NCI-H2171 (cell line): ENCODE measurements at regions not wholly inside any gene's neighbourhood (a gene's known extent, or its start where the extent isn't known, plus 50 kb on each side); places are given as distances from the start of the nearest gene placed in this dataset.
A peak's percentile ranks its signal among the peaks of the same experiment; 100 is the strongest.

ENCODE experiments used
- DNase-seq: peaks from one replicate; lab custom pipeline; 2025; lab: John Stamatoyannopoulos, UW

- no peak for DNase-seq
These were observed 133.8 kb downstream of the VEGFA start for GRCh38 chr6:43903739-43904290.

DNA sequence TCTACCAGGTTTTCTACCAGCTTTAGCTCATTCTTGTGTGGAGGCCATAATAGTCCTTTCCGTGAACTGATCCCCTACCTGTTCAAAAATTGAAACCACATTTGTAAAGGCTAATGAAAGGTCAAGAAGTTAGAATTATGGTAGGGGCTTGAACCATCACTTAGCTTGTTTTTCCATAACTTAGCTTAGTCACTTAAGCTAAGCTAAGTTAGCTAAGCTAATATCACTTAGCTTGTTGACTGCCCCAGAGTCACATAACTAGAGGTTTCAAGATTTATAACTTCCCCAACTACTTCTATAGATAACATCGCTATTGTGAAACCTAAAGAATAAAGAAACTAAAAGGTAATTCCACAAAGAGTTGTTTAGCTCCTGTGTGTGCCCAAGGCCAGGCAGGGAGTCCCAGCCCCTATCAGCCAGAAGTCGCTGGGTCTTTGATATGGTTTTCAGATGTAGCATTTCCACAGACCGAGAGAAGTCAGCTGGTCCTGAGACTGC, 131.8 kb downstream of the VEGFA start:
- DNase-seq, result no peak

DNA sequence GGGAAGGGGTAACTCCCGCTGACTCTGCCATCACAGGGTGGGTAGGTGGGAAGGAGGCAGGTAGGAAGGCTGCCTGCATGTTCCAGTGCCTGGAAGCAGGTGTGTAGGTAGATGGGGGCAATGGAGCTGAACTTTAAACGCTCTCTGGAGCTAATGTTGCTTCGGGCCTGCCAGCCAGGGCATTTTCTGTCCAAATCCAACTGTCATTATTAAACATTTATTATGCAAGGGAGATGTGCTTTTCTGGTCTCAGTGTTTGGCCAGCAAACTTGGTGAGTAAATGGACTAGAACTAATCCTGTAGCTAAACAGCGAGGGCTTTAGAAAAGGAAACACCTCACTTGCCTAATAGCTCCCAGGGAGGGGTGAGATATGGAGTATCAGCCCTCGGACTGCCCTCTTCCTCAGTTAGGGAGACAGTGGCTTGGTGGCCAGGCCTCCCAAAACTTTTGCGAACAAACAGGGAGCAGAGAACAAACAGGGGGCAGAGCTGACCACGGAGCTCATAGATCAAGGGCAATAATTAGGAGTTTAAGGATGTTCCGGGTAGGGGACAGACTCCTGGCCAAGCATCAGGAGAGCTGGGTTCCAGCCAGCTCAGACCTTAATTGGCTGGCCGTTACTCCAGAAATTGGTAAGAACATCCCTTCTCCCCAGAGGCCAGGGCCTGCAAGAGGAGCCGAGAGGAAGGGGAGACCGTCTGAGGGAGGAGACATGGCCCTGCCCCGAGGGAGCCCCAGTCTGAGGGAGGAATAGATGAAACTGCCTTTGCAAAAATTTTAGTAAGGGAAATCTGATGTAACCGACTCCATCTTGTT, 131.1 kb downstream of the VEGFA start:
- no peak for DNase-seq

- peak; percentile 11 for DNase-seq
These were observed 130.5 kb downstream of the VEGFA start for GRCh38 chr6:43900560-43900915.

DNA sequence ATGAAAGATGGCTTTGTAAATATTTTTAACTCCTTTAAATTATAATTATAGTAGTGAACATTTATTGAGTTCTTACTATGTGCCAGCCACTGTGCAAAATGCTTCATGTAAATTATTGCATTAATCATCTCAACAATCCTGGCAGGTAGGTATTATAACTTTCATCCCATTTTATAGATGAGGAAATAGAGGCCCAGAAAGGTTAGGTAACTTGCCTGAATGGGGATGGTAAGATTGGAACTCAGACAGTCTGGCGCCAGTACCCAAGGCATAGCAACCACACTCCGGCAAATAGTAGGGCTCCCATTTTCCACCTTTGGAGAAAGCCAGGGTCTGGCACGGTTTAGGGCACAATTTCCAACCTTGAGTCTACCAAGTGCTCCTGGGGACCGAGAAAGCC, 129.8 kb downstream of the VEGFA start:
- DNase-seq, result no peak

DNA sequence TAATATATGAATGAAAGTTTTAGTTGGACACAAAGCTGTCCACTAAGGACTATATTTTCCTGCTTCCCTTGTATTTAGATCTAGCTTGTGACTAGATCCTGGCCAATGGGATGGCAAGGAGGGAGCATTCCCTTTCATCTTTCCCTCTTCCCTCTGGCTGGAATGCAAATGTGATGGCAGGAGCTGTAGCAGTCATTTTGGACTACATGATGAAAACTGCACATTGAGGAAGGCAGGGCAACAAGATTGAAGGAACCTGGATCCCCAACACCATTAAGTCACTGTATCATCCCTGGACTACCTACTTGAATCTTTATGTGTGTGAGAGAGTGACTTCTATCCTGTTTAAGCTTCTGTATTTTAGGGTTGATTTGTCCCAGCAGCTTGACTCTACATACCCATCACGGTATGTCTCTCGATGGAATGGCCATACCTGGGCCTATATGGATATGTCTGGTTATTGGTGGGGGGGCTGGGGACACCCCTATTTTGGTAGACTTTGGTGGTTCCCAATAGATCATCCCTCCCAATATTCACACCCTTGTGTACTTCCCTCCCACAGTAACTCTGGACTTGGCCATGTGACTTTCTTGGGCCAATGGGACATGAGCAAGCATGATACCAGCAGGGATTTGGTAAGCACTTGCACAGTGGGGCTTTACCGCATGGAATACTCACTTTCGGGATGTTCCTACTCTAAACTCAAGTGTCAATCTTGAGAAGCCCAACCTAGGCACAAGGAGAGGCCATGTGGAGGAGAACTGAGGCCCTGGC, 128.5 kb downstream of the VEGFA start:
- DNase-seq, result no peak

GRCh38 chr6:43897571-43898302, 127.7 kb downstream of the VEGFA start:
- no peak for DNase-seq

DNA sequence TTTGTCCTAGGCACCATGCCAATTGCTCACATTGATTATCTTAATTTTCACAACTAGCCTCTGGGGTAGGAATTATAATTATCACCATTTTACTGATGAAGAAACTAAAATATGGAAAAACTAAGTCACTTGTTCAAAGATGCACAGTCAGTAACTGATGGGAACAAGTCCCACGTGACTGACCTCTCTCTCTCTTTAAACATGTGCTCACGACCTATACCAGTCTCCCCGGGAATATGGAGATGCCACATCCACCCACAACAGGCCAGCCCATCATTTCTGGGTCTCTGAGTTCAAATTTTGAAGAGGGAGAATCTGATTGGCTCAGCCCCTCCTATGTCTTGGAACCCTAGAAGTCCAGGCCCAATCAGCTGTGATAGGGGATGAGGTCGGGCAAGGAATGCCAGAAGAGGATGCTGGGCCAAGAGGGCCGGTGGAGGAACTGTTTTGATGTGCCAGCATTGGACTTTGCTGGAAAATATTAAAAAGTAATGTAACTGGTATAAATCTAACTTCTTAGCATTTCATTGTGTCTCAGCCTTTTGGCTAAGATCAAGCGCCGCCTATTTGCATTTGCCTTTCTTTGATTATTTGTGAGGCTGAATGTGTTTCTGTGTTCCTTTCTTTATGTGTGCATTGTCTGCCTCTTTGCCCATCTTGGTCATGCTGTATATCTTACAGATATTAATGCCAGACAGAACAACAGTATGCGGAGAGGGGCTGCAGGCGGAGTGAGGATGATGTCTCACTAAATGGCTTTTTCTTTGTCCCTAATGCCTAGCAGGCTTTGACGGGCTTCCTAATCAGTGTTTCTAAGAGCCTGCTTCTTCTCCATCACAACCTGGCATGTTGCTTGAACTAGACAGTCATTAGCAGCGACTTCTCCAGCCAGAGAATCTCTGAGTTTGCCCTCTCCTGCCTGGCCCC, 126.6 kb downstream of the VEGFA start:
- DNase-seq, result no peak

GRCh38 chr6:43895656-43896328, 125.8 kb downstream of the VEGFA start:
- DNase-seq, result no peak

DNA sequence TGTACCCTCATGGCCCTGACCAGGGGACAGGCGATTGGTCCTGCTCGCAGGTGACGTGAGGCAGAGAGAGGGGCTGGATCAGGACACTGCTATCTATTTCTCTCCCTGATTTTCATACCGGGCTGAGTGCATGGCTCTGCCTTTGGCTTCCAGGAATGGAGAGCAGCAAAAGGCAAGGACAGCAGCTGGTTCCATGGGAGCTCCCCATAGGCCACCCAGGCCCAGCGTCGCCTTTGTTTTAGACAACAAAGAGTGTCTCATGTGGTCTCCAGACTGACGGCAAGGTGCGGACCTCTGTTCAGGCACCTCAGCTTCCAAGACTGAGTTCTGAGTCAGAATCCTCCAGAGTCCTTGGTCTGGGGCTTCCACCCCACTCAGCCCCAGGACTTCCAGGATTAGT, 123.1 kb downstream of the VEGFA start:
- DNase-seq, result no peak

GRCh38 chr6:43891072-43891870, 121.3 kb downstream of the VEGFA start:
- peak; percentile 87 for DNase-seq

DNA sequence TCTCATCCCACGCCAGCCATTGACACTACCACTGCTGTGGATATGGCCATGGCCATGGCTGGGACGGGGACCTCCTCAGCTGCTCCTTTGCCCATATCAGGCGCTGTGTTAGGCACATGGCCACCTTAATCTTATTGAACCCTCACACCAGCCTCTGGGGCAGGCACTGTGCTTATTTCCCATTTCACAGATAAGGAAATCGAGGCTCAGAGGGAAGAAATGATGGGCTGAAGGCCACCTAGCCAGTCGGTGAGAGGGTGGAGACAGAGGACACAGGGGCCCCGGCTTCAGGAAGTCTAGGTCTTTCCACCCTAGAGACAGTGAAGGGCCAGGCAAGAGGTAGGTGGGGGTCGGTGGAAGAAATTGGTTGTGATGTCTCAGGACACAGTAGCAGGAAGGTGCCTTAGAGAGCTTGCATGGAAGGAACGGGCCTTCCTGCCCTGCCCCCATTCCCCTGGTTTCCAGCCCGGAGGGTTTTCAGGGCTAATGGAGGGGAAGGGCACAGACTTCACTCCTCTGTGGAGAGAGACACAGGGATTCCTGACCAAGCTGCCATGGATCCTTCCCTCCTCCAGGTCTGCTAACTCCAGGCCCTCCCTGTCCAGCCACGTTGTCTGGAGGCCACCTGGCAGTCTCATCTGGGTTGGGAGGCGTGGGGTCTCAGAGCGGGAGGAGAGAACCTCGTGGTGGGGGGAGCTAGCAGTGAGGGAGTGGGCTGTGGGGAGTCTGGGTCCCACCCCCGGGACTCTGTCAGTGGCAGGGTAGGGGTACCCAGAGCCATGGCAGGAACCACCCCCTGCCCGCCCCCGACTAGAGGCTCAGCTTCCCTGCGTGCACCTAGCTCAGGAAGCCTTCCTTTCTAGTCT, 120.4 kb downstream of the VEGFA start:
- peak; percentile 27 for DNase-seq

- no peak for DNase-seq
These were observed 118.1 kb downstream of the VEGFA start for GRCh38 chr6:43887906-43888683.

GRCh38 chr6:43887340-43887858, 117.4 kb downstream of the VEGFA start:
- no peak for DNase-seq

DNA sequence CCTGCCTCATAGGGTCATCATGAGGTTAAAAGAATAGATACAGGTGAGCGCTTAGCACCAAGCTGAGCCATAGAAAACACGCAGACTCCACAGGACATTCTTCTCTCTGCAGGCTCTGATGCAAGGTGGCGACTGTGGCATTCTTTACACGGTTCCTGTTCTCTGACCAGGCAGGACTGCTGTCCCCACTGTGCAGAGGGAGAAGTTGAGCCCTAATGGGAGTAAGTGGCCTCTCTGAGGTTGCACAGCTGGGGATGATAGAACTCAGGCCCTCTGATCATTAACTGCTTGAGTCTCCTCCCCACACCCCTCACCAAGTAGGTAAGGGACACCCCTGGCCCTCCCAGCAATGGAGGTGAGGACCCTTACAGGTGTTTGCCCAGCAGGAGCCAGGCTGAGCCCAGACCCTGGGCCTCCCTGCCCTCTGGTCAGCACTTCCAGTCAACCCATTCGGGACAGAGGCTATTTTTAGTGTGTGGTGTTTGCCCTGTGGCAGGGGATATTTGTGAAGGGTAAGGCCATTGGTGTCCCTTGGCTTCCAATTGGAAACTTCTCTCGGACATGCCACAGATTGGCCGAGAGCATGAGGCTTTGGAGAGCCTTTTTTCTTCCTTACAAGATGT, 116.8 kb downstream of the VEGFA start:
- no peak for DNase-seq

DNA sequence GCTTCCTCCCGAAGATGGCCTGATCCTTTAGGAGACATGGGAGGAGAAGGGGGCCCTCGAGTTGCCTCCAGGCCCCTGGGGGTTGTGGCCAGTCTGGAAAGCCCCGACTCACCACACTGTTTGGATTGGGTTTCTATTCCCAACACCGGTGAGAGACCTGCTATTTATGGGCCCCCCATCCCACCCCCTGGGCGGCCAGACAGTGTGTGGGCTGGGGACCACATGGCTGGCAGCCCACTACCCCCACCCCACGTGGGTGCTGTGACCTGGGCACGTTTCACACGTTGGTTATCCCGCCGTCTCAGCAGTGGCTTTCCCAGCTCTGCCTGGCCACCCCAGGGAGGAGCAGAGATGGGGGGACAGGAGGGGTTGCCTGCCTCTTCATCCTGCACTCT, 116.1 kb downstream of the VEGFA start:
- no peak for DNase-seq

- no peak for DNase-seq
These were observed 115.5 kb downstream of the VEGFA start for GRCh38 chr6:43885399-43886066.
